KMS-11 (cell line): ENCODE measurements at regions not wholly inside any gene's neighbourhood (a gene's known extent, or its start where the extent isn't known, plus 50 kb on each side); places are given as distances from the start of the nearest gene placed in this dataset.

Source experiments
- H2AFZ ChIP-seq: fragments of 200-600 bp; sonication (generic); 2 replicates; pipeline ENCODE4 v1.6.1; 2016; ENCODE audit warnings: antibody characterized with exemption, mixed run types, low read depth
- H3K27ac ChIP-seq: fragments of 200-600 bp; sonication (generic); 2 replicates; pipeline ENCODE4 v1.6.1; 2016; ENCODE audit warnings: mild to moderate bottlenecking, mixed run types
- H3K27me3 ChIP-seq: fragments of 200-600 bp; sonication (generic); 2 replicates; pipeline ENCODE4 v1.6.1; 2017; ENCODE audit warnings: mild to moderate bottlenecking, low read depth, mixed run types, moderate library complexity; ENCODE audit not compliant: insufficient read depth
- H3K36me3 ChIP-seq: fragments of 200-600 bp; sonication (generic); 2 replicates; pipeline ENCODE4 v1.6.1; 2017; ENCODE audit warnings: mild to moderate bottlenecking, mixed run types; ENCODE audit not compliant: insufficient read depth
- H3K4me1 ChIP-seq: fragments of 200-600 bp; sonication (generic); 2 replicates; pipeline ENCODE4 v1.6.1; 2016; ENCODE audit warnings: mild to moderate bottlenecking, low read depth, mixed run types; ENCODE audit not compliant: poor library complexity, severe bottlenecking
- H3K4me2 ChIP-seq: fragments of 200-600 bp; sonication (generic); 2 replicates; pipeline ENCODE4 v1.7.0; 2016; ENCODE audit warnings: mild to moderate bottlenecking, mixed run types
- H3K4me3 ChIP-seq: fragments of 200-600 bp; sonication (generic); IDR thresholded peaks from 2 replicates; pipeline ENCODE4 v1.6.1; 2017; ENCODE audit warnings: low read depth, low read length, mixed read lengths; ENCODE audit not compliant: insufficient read depth
- H3K79me2 ChIP-seq: fragments of 200-600 bp; sonication (generic); 2 replicates; pipeline ENCODE4 v1.6.1; 2016; ENCODE audit warnings: low read depth, mixed run types; ENCODE audit not compliant: insufficient read depth
- H3K9ac ChIP-seq: fragments of 200-600 bp; sonication (generic); 2 replicates; pipeline ENCODE4 v1.6.1; 2016; ENCODE audit warnings: mild to moderate bottlenecking, mixed run types
- H4K20me1 ChIP-seq: fragments of 200-600 bp; sonication (generic); 2 replicates; pipeline ENCODE4 v1.6.1; 2016; ENCODE audit warnings: mild to moderate bottlenecking, mixed run types; ENCODE audit not compliant: insufficient read depth
- TF ChIP-seq, protein P1 (sequence below): fragments of 200-600 bp; sonication (generic); conservative IDR thresholded peaks from 2 replicates; pipeline ENCODE4 v1.6.1; 2017; ENCODE audit warnings: low read depth, mild to moderate bottlenecking, antibody characterized with exemption, low read length, moderate library complexity, mixed read lengths

DNA sequence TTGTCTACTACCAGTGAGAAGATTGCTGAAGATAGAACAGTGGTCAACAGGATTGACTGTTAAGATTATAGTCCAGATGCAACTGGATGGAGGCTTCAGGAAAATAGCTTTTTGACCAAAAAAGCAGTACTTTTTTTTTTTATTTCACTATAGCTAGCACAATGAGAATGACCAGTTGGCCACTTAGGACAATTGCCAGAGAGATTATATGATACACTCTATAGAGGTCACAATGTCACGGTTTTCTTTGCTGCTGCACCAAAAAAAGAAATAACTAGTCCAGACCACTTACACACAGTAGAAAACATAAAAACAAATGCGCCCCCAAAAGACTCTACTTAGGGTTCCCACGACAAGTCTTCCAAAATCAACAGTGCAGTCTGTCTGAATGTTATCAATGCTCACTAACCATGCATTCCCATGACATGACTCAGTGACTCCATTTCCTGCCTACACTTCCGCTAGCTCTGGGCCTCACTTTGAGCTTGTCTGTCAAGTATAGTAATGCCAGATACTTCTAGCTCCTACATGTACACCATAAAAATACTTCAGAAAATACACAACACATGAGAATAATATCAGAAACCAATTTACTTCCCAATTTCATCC, 209.1 kb upstream of the STARD13 start:
- H3K27ac ChIP-seq: no peak overlapping the region

DNA sequence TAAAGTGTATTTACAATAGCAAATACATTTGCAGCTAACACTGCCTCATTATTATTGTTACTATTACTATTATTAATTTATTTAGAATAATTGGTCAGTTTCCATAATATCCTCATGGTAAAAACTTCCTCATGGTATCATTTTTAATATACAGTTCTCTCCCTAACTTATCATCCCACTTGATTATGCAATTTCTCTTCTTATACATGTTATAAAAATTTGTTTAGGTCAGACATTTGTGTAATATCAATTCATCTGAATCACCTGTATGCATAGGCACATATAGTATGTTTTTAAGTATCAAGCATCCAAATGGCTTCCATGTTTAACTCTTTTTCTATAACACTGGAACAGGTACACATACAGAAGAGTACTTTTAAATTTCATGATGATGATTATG, 210.8 kb upstream of the STARD13 start:
- Histone ChIP-seq H3K4me1 (no peaks in the 10 kb centered on the region), H3K9ac (no peak overlapping the region), H4K20me1 (no peaks in the 10 kb centered on the region), H2AFZ (no peak overlapping the region), H3K4me3 (no peak overlapping the region), H3K4me2 (no peak overlapping the region), H3K36me3 (no peaks in the 10 kb centered on the region), H3K27ac (no peak overlapping the region), H3K79me2 (no peaks in the 10 kb centered on the region), H3K27me3 (no peaks in the 10 kb centered on the region)
- TF ChIP-seq, protein P1, sequence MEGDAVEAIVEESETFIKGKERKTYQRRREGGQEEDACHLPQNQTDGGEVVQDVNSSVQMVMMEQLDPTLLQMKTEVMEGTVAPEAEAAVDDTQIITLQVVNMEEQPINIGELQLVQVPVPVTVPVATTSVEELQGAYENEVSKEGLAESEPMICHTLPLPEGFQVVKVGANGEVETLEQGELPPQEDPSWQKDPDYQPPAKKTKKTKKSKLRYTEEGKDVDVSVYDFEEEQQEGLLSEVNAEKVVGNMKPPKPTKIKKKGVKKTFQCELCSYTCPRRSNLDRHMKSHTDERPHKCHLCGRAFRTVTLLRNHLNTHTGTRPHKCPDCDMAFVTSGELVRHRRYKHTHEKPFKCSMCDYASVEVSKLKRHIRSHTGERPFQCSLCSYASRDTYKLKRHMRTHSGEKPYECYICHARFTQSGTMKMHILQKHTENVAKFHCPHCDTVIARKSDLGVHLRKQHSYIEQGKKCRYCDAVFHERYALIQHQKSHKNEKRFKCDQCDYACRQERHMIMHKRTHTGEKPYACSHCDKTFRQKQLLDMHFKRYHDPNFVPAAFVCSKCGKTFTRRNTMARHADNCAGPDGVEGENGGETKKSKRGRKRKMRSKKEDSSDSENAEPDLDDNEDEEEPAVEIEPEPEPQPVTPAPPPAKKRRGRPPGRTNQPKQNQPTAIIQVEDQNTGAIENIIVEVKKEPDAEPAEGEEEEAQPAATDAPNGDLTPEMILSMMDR: no peak

More for the DNA sequence above, 209.1 kb upstream of the STARD13 start:
- no peaks in the 10 kb centered on the region for H3K4me1 ChIP-seq
- H4K20me1 ChIP-seq: no peaks in the 10 kb centered on the region
- H3K27me3 ChIP-seq: no peaks in the 10 kb centered on the region
- no peaks in the 10 kb centered on the region for H3K79me2 ChIP-seq
- H3K4me2 ChIP-seq: no peak overlapping the region
- no peaks in the 10 kb centered on the region for H3K36me3 ChIP-seq
- H3K4me3 ChIP-seq: no peak overlapping the region
- H2AFZ ChIP-seq: no peak overlapping the region
- H3K9ac ChIP-seq: no peak overlapping the region
- TF ChIP-seq, protein P1: no peak

DNA sequence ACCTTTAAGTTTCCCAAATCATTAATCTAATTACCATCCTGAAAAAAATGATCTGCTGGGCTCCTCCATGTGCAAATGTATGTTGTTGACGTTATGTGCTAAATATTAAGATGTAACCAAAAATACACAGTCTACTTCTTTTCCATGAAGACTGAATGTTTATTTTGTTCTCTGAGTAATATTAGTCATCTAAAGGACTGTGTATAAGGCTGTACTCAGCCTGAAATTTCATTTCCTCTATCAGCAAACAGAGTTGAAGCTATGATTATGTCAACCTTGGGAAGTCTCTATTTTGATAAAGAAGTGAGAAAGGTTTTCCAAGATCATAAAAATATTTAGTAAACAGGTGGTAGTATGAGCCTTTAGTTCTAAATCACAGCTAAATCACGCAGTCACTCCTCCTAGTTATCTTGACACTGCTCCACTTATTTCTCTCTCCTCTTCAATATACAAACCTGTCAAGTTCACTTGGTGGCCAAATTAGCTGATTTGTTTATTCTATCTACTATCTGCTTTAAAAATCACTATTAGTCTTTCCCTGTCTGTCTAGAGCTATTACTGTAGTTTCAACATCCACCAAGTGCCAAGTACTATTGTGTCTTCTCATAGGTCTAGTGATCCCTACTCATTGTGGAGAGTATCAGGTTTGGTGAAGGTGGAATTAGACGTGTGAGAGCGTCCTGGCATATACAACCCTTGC, 211.7 kb upstream of the STARD13 start:
- Histone ChIP-seq H3K79me2 (no peaks in the 10 kb centered on the region), H3K36me3 (no peaks in the 10 kb centered on the region), H3K4me2 (no peak overlapping the region), H4K20me1 (no peaks in the 10 kb centered on the region), H3K27ac (no peak overlapping the region), H2AFZ (no peak overlapping the region), H3K4me1 (no peaks in the 10 kb centered on the region), H3K9ac (no peak overlapping the region), H3K4me3 (no peak overlapping the region), H3K27me3 (no peaks in the 10 kb centered on the region)
- TF ChIP-seq, protein P1: no peak

DNA sequence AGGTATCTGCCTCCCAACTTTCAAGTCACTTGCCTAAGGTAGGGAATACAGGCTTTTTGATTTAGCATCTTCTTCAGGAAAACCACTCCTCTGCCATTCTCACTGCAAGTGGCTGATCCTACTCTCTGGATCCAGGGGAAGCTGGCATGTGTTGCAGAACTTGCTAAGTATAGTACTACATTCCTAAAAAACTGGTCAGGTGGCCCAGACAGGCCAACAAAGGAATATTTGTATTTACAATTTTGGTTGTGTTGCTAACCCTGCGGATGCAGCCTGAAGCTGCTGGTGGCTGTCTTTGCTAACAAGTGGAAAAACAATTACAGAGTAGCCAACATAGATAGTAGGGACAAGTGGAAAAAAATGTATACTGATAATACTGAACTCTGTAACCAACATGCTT, 222.5 kb upstream of the STARD13 start:
- Histone ChIP-seq H3K9ac (no peak overlapping the region), H3K4me2 (no peak overlapping the region), H3K4me1 (no peaks in the 10 kb centered on the region), H3K27ac (no peak overlapping the region), H3K79me2 (no peaks in the 10 kb centered on the region), H4K20me1 (no peaks in the 10 kb centered on the region), H3K27me3 (no peaks in the 10 kb centered on the region), H3K4me3 (no peak overlapping the region), H2AFZ (no peak overlapping the region), H3K36me3 (no peaks in the 10 kb centered on the region)
- TF ChIP-seq, protein P1: no peak
